A673 (cell line): ENCODE measurements at regions not wholly inside any gene's neighbourhood (a gene's known extent, or its start where the extent isn't known, plus 50 kb on each side); places are given as distances from the start of the nearest gene placed in this dataset.

Experiments used
- BruUV-seq: library from RNA; stranded (reverse); fragments of 400-500 nt; replicated peaks from 2 replicates; lab custom pipeline; 2021; lab: Mats Ljungman, UMichigan
- CTCF ChIA-PET: fragments of 300-600 bp; sonication (Branson Sonifier 250); formaldehyde crosslinking; loops from one replicate; lab custom pipeline; 2022; ENCODE audit warnings: antibody characterized with exemption; lab: Charles Lee
- POLR2A ChIA-PET: fragments of 300-600 bp; sonication (Branson Sonifier 250); formaldehyde crosslinking; loops from one replicate; lab custom pipeline; 2022; ENCODE audit warnings: antibody characterized with exemption; ENCODE audit not compliant: low non-redundant PET; lab: Charles Lee
- DNase-seq: peaks from one replicate; pipeline ENCODE4 v3.0.0-alpha.2; 2015; ENCODE audit warnings: low spot score
- H3K27ac ChIP-seq: fragments of 200-600 bp; sonication (generic); 2 replicates; pipeline ENCODE4 v1.5.1; 2016; ENCODE audit warnings: mixed run types, low read depth, mild to moderate bottlenecking, mixed read lengths, antibody characterized with exemption, low read length; ENCODE audit not compliant: poor library complexity, severe bottlenecking
- H3K27me3 ChIP-seq: fragments of 200-600 bp; sonication (generic); replicated peaks from 2 replicates; pipeline ENCODE4 v1.6.1; 2017; ENCODE audit warnings: mixed run types, low read depth, mild to moderate bottlenecking, mixed read lengths, antibody characterized with exemption, low read length; ENCODE audit not compliant: insufficient read depth, poor library complexity
- H3K36me3 ChIP-seq: fragments of 200-600 bp; sonication (generic); 2 replicates; pipeline ENCODE4 v1.6.1; 2016; ENCODE audit warnings: mixed run types, mild to moderate bottlenecking, mixed read lengths, antibody characterized with exemption, low read length; ENCODE audit not compliant: insufficient read depth, poor library complexity, severe bottlenecking
- H3K4me1 ChIP-seq: fragments of 200-600 bp; sonication (generic); 2 replicates; pipeline ENCODE4 v1.6.1; 2017; ENCODE audit warnings: mixed run types, mild to moderate bottlenecking, mixed read lengths, antibody characterized with exemption, low read length; ENCODE audit not compliant: insufficient read depth, poor library complexity, severe bottlenecking
- H3K4me3 ChIP-seq: fragments of 200-600 bp; sonication (generic); 2 replicates; pipeline ENCODE4 v1.5.1; 2016; ENCODE audit warnings: low read depth, mixed run types, mild to moderate bottlenecking, mixed read lengths, low read length; ENCODE audit not compliant: poor library complexity, severe bottlenecking
- H3K9me3 ChIP-seq: fragments of 200-600 bp; sonication (generic); 2 replicates; pipeline ENCODE4 v1.6.1; 2016; ENCODE audit warnings: mixed run types, low read depth, mild to moderate bottlenecking, mixed read lengths, antibody characterized with exemption, low read length; ENCODE audit not compliant: poor library complexity, severe bottlenecking
- EZH2 ChIP-seq: fragments of 200-600 bp; sonication (generic); IDR thresholded peaks from 2 replicates; pipeline ENCODE4 v1.6.1; 2017; ENCODE audit warnings: borderline replicate concordance, low read depth, mild to moderate bottlenecking, mixed read lengths, antibody characterized with exemption, low read length; ENCODE audit not compliant: poor library complexity, severe bottlenecking
- intact Hi-C: fragments of 100-400 bp; cut with micrococcal nuclease; formaldehyde crosslinking; loops from one replicate; pipeline ENCODE4 v1.10.0; 2022; ENCODE audit not compliant: unreplicated experiment
- TF ChIP-seq, protein P1 (sequence below): fragments of 300-800, 200-600 bp; sonication (generic); conservative IDR thresholded peaks from 2 replicates; pipeline ENCODE4 v1.5.1; 2017; ENCODE audit warnings: low read depth, mild to moderate bottlenecking, antibody characterized with exemption, low read length, moderate library complexity, mixed read lengths

DNA sequence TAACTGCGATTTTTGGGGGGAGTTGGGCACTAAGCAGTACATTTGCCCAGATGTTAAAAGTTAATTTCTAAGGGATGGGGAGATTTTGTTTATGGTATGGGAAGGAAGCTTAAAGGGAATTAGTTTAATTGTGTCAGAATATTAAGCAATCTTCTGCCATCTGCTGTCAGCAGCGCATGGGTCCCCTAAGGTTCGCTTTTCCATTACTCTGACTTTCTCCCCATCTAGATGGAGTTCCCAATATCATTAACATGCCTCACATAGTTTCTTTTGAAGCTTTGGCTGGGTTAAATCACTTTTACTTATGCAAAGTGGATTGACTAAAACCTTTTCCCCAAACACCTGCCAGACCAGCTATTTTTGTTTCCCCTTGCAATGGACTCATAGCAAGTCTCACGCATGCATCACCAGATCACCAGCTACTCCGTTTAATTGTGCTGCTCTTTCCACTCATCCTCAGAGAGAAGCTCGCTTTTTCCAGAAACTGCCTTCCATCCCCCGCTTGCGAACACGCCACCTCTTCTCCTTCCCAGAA is 172.7 kb downstream of the FAT3 start:
- Histone ChIP-seq H3K4me3 (no peak overlapping the region), H3K9me3 (no peaks in the 10 kb centered on the region), H3K36me3 (no peaks in the 10 kb centered on the region), H3K27ac (no peak overlapping the region), H3K4me1 (no peaks in the 10 kb centered on the region), H3K27me3 (no peaks in the 10 kb centered on the region)
- TF ChIP-seq EZH2 = no peak
- TF ChIP-seq, protein P1, sequence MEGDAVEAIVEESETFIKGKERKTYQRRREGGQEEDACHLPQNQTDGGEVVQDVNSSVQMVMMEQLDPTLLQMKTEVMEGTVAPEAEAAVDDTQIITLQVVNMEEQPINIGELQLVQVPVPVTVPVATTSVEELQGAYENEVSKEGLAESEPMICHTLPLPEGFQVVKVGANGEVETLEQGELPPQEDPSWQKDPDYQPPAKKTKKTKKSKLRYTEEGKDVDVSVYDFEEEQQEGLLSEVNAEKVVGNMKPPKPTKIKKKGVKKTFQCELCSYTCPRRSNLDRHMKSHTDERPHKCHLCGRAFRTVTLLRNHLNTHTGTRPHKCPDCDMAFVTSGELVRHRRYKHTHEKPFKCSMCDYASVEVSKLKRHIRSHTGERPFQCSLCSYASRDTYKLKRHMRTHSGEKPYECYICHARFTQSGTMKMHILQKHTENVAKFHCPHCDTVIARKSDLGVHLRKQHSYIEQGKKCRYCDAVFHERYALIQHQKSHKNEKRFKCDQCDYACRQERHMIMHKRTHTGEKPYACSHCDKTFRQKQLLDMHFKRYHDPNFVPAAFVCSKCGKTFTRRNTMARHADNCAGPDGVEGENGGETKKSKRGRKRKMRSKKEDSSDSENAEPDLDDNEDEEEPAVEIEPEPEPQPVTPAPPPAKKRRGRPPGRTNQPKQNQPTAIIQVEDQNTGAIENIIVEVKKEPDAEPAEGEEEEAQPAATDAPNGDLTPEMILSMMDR = peak; percentile 37; the same call in 1 of the 2 replicates
- POLR2A ChIA-PET = no interaction called here
- CTCF ChIA-PET = no interaction called here
- no TSS peak for BruUV-seq
- DNase-seq = no peak
- intact Hi-C loops = loop anchor here (5.0 kb wide), 1 partner anchor 175 kb away; the partner anchor contains the start of gene FAT3

DNA sequence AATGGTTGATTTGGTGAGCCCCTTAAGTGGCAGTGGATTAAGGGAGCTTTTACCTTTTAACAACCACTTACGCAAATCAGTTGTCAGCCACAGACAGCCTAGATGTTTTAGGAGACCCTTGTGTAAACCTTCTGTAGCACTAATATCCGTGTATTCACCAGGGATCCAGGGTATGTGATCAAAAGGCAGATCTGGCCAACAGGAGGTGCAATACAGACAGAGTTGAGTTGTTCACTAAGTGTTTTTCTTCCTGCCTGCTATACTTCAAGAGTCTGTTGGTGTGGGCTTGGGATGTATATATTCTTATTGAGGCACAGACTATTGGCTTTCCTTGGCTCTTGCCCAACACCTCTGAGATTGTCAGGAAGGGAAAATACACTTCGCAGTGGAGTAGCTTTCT is 175.1 kb downstream of the FAT3 start:
- peak; percentile 17 for DNase-seq
- H3K27ac ChIP-seq = no peak overlapping the region
- H3K4me1 ChIP-seq = no peaks in the 10 kb centered on the region
- no peak overlapping the region for H3K4me3 ChIP-seq
- no TSS peak for BruUV-seq
- H3K9me3 ChIP-seq = no peaks in the 10 kb centered on the region
- H3K36me3 ChIP-seq = no peaks in the 10 kb centered on the region
- ChIA-PET CTCF (no interaction called here), POLR2A (interaction anchor here (0.6 kb wide), 1 partner anchor 89 kb away, joined by 4 read pairs; no protein-coding TSS in a partner anchor)
- no peaks in the 10 kb centered on the region for H3K27me3 ChIP-seq
- TF ChIP-seq EZH2 = no peak
- TF ChIP-seq, protein P1 = peak; percentile 51; the same call in 1 of the 2 replicates
- intact Hi-C loops = loop anchor here (5.0 kb wide), 1 partner anchor 177 kb away; the partner anchor contains the start of gene FAT3

DNA sequence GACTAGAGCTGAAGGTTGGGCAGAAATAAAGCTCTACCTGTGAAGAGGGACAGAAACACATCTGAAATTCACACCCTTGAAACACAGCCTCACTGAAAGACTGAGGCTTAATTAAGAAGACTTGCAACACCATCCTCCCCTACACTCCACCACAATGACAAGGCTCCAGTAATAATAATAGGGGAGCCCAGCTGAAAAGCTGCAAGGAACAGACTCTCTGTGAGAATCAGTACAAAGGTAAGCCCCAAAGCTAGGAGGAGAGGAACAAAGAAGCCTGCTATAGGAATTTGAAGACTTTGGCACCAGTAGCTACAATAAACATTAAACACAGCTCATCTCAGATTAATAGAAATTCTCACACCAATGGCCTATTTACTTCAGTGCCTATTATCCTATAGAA is 176.9 kb downstream of the FAT3 start:
- no peaks in the 10 kb centered on the region for H3K36me3 ChIP-seq
- no peaks in the 10 kb centered on the region for H3K9me3 ChIP-seq
- no peak overlapping the region for H3K4me3 ChIP-seq
- POLR2A ChIA-PET = no interaction called here
- DNase-seq = no peak
- no peaks in the 10 kb centered on the region for H3K27me3 ChIP-seq
- H3K4me1 ChIP-seq = no peaks in the 10 kb centered on the region
- no peak overlapping the region for H3K27ac ChIP-seq
- no peak for TF ChIP-seq EZH2
- TF ChIP-seq, protein P1 = no peak
- CTCF ChIA-PET = no interaction called here
- intact Hi-C loops = no loop called here
- no TSS peak for BruUV-seq
